ENCODE measurements at regions not wholly inside any gene's neighbourhood (a gene's known extent, or its start where the extent isn't known, plus 50 kb on each side); places are given as distances from the start of the nearest gene placed in this dataset.
"Not testable (repeated sequence)": the region's sequence is repeated elsewhere in the genome, so short reads cannot be mapped to it uniquely, and the experiment has no call there.

DNA sequence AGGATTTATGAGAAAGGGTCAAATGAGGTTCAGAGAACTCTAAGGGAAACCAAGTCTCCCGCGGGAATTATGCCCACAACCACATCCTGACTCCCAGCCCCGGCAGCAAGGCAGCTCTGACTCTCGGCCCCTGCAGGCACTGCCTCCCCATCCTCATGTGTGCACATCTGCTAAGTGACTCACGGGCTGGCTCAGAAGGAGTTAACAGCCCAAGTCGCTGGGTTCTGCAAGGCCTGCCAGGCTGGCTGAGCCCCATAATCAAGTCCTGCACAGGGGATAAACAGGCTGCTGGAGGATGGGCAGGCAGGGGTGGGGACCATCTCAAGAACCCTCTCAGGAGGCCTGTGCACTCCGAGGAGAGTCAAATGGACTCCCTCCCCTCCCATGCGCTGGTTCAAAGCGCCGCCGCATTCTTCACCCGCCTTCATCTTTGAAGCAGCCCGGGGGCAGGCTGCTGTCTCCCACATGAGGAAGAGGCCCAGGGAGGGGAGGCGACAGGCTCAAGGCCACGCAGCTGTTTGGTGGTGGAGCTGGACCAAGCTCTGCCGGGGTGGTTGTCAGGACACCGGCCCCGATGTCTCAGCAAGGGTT, 344.3 kb downstream of the MATN1 start:
- DNase-seq (ENCODE audit: low spot score) = no peak

DNA sequence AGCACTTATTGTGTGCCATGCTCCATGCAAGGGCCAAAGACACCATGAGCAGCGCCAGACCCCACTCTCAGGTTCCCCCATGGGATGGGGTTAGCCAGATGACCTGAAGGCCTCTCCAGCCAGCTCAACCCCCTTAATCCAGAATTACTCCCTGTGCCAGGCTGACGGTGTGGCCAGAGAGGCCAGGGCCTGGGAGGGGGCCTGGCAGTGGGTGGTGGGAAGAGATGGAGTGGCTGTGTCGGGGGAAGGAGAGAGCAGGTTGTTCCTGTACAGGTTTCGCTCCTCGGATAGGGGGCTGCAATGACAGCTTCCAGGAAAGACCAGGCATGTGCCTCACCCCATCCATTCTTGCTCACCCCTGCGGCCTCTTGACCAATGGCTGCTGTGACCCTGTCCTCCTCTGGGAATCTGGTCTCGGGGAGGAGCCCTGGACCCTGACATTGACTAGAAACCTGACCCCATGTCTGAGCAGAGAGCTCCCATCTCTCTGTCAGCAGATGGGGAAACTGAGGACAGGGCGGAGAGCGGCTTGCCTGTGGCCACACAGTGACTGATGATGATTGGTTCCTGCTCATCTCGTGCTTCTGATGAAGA, 345.3 kb downstream of the MATN1 start:
- no peak for DNase-seq (ENCODE audit: low spot score)

DNA sequence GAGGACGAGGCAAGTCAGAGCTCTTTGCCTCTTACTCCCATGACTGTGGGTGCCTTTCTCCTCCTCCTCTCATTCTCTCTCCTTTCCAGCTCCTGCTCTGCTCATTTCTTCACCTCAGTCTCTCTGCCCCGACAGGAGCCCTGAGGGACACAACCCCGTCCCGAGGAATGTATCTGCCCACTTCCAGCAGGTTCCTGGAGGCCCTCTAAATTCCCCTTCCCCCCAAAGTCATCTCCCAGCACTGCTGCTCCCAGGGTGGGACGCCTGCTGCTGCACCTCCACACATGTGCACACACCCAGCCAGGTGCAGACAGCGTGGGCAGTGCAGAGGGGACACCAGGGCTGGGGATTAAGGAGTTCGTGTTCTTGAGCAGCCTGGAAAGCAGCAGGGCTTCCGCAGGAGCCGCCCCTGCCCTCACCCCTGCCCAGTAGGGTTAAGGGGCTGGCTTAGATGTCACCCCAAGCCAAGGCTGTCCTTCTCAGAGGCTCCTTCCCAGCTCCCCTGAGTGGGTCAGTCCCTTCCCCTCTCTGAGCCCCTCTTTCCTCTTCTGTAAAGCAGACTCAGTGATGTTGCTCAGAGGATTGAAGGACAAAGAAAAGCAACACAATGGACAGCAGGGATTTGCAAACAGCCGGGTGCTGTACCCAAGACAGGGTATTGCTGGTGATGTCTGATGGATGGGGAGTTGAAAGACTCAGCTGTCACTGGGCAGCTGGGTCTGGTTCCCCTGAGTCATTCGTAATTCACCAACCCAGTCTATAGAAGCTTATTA, 346.0 kb downstream of the MATN1 start:
- DNase-seq (ENCODE audit: low spot score) = no peak

DNA sequence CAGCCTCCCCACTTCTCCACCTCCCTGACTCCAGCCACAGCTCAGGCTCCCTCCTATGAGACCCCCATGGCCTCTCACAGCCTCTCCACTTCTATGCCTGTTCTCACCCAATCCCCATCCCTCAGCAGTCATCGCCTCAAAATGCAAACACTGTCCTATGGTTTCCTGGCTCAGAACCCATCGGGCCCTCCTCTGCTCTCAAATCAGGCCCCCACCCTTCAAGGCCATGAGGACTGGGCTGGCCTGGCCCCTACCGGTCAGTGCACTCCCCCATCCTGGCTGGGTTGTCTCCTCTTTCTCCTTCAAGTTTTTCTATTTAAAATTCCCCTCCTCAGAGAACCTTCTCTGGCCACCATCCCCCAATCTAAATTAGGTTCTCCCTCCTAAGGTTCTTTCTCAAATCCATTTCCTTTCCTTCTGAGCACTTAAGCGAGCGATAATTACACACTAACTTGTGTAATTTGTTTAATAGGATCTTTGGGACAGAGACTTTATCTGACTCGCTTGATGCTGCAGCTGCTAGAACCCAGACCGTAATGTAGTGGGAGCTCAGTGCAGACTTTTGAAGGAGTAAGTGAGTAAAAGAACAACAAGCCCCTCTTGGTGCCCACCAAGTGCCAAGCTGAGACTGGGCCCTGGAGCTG, 347.2 kb downstream of the MATN1 start:
- DNase-seq (ENCODE audit: low spot score) = no peak

DNA sequence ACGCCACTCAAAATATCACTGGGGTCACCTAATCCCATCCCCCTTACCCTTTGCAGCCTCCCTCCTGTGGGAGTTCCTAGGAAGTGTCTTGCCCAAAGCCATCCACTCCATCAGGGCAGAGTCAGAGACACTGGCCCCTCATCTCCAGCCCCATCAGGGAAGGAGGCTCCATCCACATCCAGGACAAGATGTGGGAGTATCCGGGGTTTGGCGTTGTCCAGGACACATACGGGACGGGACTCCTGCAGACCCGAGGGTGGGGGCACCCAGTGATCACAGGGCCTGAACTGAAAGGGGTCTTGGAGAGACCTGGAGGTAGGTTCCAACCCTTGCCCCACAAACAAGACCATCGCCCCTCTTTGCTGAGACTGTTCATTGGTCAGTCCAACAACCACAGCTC, 348.2 kb downstream of the MATN1 start:
- no peak for DNase-seq (ENCODE audit: low spot score)

DNA sequence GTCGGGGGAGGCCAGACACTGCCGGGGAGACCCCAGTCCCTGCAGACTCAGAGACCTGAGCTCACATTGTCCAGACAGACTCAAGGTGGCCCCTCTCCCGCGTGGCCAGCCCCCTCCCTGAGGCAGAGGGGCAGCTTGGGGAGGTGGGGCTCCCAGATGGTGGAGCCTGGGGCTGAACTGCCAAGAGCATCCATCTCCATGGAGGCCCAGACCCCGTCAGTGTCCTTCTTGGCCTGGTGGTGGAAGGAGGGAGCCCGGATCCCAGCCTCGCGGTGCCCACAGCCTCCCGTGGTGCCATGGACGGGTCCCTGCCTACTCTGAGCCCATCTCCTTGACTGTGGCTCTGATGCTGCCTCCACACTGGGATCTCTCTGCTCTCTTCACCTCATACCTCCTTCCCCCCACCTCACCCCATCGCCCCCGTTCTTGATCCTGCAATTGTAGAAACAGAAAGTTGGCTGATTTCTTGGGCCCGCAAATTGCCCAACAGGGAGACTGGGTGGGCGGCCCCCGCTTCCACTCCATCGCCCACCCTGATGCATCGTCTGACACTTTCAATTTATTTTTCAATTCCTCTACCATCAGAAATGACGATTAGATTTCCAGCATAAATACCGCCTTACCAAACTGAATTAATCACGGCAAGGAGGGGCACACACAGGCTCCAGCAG, 348.9 kb downstream of the MATN1 start:
- DNase-seq (ENCODE audit: low spot score) = no peak

DNA sequence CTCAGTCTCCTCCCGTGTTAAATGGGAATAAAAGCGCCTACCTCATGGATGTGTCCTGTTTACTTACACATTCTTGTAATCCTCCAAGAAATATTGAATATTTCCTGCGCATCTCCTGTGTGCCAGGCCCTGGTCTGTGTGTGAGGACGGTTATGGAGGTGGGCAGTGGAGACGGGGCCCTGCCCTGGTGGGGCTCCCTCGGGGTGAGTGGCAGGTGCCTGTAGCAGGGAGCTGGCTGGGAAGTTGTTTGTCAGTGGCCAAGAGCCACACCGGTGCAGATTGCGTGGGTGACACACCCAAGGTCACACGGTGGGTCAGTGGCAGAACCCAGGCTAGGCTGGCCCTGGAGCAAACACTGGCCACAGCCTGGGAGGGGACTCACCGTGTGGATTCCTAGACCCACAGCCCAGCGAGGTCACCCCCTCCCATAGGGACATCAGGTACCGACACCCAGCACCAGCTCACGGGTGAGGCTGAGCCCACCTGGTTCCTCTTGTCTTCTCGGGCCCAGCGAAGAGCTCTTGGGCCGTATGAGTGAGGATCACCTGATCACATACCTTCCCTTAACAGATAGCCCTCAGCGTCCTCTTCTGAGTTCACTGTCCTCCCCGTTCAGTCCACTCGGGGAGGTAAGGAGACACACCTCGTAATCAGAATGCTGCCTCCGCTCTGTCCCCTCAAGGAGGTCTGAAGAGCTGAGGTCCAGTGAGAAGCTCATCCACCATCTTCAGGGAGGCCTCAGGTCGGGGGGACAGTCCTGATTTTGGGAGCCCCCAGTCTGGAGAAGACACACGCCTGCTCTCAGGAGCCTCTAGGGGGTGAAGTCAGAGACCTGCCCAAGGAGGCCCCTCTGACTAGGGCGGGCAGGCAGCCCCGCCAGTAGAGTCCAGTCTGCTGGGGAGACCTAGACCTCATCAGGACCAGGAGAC, 349.6 kb downstream of the MATN1 start:
- DNase-seq (ENCODE audit: low spot score) = no peak

DNA sequence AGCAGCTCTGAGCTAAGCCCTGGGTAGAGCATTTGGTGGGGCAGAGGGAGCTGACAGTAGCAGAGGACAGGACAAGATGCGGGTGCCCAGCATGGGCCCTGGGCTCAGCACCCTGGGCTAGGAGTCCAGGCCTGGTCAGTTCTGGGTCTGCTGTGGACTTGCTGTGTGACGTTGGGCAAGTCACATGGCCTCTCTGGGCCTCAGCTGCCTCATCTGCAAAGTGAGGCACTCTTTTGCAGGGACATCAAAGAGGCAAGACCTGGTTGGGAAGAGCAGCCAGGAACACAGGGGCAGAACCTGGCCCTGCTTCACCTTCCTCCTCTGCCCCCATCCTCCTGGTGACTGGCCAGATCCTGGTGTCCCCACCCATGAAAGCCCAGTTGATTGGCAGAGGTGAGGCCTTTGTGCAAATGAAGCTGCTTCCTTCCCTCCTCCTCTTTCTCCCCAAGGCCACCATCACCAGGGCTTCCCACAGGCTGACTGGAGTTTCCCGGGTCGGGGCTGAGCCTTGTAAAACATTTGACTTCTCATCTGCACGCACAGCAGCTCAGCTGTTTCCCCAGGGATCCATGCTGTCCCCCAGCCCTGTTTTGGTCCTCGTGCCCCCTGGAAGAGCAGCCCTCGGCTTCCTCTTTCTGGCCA, 350.5 kb downstream of the MATN1 start:
- no peak for DNase-seq (ENCODE audit: low spot score)

DNA sequence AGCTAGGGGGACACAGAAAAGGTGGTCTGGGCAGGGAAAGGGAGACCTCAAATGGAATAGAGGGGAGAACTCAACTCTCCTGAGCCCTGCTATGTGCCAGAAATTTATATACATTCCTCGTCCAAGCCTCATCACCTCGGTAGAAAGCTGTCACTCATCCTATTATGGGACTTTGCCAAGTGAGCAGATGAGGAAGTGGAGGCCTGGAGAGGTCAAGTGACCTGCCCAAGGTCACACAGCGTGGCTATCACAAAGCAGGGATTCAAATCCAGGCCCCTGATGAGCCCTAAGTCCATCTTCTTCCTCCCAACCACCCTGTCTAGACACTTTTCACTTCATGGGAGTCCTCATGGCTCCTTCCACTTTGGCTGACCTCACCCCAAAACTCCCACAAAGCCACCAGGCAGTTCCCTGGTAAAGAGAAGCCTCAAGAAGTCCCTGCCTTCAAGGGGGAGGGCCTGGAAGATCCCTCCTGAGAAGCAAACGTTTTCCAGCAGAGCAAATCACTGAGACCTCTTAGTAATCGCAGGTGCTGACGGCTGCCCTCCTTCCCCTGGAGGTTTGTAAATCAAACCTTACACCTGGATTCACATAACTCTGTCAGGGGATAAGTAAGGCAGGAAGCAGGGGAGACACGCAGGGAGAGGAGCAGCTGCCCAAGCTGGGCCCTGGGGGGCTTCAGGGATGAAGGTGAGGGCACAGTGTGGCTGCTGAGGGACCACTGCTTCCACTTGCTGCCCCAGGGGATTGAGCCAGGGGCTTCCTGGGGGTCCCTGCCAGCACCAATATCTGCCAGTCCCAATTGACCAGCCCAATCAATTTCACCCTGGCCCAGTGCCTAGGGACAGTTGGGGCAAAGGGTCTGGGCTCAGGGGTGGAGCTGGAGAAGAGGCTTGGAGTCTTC, 351.2 kb downstream of the MATN1 start:
- no peak for DNase-seq (ENCODE audit: low spot score)

DNA sequence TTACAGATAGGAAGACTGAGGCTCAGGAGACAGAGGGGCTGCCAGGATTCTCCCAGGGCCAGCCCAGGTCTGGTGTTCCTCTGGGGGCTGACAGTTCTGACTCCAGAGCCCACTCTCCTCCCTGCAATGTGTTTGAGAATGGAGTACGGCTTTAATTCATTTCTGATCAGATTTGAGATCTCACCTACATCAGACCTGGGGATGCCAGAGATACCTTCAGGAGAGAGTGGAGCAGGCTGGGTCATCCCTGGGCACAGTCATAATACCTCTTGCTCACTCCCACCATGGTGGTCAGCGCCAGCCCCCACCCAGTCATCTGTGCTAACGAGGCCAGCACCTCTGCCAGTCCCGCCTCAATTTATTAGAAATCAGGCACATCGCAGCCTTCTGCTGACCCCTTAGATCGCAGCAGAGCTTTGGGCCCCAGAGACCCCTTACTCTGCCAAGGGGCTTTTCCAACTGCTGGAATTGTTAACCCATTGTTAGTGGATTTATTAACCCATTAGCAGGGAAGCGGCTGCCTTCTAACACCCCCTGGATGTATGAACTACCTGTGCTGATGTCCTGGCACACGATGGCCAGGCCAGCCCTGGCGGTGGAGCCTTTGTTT, 352.1 kb downstream of the MATN1 start:
- DNase-seq (ENCODE audit: low spot score) = no peak

DNA sequence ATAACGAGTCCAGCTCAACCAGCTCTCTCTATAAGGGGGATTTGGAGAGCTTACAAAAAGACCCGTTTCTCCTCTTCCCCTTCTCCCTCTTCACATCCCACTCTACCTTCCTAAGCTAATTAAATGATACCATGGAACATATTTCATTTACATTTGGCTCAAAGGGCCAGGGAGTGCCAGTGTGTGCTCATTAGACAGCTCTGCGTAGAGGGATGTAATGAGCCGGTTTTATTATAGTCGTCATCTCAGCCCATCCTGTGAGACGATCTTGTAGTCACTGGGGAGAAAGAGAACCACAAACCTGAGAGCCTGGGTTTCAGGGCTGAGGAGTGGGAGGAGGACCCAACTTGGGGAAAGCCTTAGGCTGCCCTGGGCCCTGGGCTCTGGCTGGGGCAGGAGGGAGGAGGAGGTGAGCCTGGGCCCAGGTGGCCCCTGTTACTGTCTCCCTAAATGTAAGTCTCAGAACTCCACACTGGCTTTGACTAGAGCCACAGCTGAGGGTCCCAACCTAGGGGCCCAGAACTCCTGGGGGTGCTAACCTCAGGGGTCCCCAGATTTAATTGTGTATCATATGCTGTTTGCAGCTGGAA, 354.6 kb downstream of the MATN1 start:
- no peak for DNase-seq (ENCODE audit: low spot score)

DNA sequence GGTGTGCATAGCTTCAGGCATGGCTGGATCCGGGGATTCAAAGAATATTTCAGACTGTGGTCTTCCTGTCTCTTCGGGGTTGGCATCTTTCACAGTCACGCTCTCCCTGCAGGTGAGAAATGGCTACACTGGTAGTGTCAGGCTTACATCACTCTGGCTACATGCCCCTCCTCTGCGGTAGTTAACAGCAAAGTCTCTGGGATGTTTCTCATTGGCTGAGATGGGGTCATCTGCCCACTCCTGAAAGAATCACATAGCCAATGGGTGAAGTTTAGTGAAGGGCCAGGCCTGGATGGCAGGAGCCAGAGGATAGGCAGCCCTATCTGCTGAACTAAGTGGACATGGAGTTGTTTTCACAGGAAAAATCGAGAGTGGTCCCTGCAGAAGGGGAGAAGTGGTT, 356.5 kb downstream of the MATN1 start:
- no peak for DNase-seq (ENCODE audit: low spot score)

DNA sequence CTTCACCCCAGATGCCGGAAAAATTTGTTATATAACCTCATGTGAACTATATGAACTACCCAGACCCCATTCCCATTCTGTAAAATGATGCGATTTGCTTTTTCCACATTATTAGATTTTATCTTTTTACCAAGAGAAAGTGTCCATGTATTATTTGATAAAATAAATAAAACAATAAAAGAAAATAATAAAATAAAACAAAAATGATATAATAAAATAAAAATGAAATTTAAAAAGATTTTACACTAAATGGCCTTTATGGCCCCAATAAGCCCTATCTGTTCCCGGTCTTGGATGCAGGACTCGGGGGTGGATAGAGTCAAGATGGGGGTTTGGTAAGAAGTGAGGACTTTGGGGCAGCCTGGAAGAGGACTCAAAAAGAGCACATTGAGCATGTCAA, 357.2 kb downstream of the MATN1 start:
- DNase-seq (ENCODE audit: low spot score) = no peak

DNA sequence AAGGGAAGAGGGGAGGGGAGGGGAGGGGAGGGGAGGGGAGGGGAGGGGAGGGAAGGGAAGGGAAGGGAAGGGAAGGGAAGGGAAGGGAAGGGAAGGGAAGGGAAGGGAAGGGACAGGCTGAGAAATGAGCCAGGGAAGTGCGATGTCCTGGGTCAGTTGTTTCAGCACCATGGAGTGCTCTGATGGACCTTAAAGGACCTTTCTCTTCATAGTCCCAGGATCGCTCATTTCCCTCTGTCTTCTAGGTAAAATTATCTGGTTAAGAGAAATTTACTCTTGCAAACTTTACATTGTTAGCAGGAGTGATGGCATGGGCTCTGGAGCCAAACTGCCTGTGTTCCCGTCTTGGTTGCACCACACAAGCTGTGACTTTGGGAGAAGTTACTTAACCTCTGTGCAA, 357.8 kb downstream of the MATN1 start:
- DNase-seq (ENCODE audit: low spot score) = no peak

DNA sequence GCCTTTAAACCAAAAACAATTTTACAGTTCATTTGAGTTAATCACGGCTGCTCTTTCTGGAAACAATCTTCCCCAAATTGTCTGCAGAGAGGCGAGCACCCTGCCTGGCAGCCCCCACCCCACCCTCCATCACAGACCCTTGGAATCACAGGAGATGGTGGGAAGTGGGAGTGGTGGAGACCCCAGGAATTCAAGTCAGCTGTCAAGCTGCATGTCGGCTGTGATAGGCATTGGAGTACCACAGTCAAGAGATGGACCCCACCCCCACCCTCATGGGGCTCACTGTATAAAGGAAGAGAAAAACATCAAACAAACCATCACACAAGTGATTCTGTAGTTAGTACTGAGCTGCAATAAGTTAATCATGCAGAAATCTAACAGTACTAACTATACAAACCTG, 360.4 kb downstream of the MATN1 start:
- no peak for DNase-seq (ENCODE audit: low spot score)

DNA sequence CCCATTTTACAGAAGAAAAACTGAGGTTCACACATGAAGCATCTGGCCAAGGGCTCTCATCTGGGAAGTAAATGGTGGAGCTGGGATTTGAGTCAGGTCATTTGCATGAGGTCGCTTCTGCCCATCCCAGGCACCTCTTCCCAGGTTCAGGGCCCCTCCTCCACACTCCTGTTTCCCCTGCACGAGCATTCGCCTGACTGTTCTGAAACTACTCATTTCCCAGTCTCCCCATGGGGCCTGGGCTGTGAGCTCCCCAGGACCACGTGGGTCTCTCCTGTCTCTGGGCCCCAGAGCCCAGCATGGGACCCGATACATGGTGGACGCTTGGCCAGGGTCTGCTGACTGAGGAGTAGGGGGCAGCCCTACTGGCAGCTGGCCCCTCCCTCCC, 360.8 kb downstream of the MATN1 start:
- no peak for DNase-seq (ENCODE audit: low spot score)

DNA sequence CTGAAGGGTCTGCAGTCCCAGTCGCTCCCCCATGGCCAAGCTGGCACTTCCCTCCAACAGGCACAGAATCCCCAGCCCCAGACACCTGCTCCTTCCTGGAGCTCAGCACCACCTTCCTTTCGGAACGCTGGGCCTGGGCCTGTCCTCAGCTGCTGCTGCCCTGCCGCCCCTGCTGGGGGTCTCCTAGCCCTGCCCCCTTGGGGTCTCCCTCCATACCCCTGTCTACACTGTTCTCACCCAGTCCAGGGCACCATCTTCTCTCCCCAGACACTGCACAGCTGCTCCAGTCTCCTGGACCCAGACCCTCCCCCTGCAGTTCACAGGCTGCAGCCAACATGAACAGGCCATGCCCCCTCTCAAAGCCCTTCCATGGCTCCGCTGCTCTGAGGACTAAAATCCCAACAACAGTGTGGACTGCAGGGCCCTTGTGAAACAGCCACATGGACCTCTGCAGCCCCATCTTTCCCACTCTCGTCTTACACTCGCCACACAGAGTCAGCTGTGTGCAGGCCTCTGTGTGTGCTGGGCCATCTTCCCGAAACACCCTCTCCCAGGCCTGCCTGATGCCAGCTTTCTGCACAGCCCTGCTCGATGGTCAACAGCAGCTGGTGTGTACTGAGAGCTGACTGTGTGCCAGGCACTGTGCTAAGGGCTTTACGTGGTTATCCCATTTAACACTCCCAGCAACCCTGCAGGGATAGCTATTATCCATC, 361.3 kb downstream of the MATN1 start:
- not testable (repeated sequence) for DNase-seq (ENCODE audit: low spot score)

DNA sequence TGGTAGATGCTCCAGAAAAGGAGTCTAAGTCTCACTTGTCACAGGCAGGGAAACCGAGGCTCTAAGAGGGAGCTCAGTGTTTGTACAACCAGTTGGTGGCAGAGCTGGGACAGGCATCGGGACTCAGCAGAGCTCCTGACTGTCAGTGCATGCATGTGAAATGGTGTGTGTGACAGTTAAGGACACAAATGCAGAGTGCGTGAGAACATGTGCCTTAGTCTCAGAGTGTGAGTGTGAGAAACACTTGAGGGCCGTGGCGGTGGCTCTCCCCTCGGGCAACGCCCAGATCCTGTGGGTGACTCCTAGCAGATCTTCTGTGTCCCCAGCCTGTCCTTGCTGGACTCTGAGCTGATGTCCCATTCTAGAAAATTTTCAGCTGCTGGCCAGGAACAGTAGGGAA, 362.6 kb downstream of the MATN1 start:
- DNase-seq (ENCODE audit: low spot score) = no peak

Data from Ammon's horn (tissue), 1 donor.